HepG2 (cell line): ENCODE measurements at regions not wholly inside any gene's neighbourhood (a gene's known extent, or its start where the extent isn't known, plus 50 kb on each side); places are given as distances from the start of the nearest gene placed in this dataset.

Experiments used
- ATAC-seq: fragments of 200-7000 bp; cut with Tn5 transposase; 3 replicates; pipeline ENCODE4 v1.9.1; 2020; ENCODE audit warnings: mild to moderate bottlenecking, moderate library complexity
- BruUV-seq: library from RNA; stranded (reverse); fragments of 400-500 nt; replicated peaks from 2 replicates; lab custom pipeline; 2021; lab: Mats Ljungman, UMichigan
- CTCF ChIA-PET: fragments of 300-600 bp; formaldehyde crosslinking; extraction: SDS; loops from one replicate; lab custom pipeline; 2021; ENCODE audit warnings: low total read pairs, inconsistent platforms, low intra/inter-chr PET ratio; lab: Yijun Ruan, JAX
- POLR2A ChIA-PET: fragments of 350-600 bp; sonication (Branson Sonifier 250); formaldehyde crosslinking; loops from one replicate; lab custom pipeline; 2020; ENCODE audit warnings: antibody characterized with exemption, inconsistent platforms; lab: Yijun Ruan, JAX
- DNase-seq: peaks from one replicate; pipeline ENCODE4 v3.0.0-alpha.2; 2015; ENCODE audit warnings: low spot score
- FAIRE-seq: peaks from 3 replicates; lab custom pipeline; 2011; peaks lifted over from hg19 to GRCh38; lab: Jason Lieb, UNC
- H2AFZ ChIP-seq: one replicate; pipeline ENCODE4 v1.6.1; 2011; ENCODE audit warnings: low read length, inconsistent platforms
- H3K27ac ChIP-seq: fragments of 300-600 bp; 3 replicates; pipeline ENCODE4 v1.8.0; 2011; ENCODE audit warnings: mixed run types, mild to moderate bottlenecking, mixed read lengths, low read length, inconsistent platforms; ENCODE audit not compliant: insufficient read depth; ENCODE audit errors: extremely low read length
- H3K27me3 ChIP-seq, 2 experiments: fragments of 200-600 bp in 1 of 2; 2 replicates in 1 of 2; 3 replicates in 1 of 2; pipeline versions ENCODE4 v1.6.0 to v1.8.0; 2011; ENCODE audit warnings: low read length in 2 of 2, mild to moderate bottlenecking in 2 of 2, moderate library complexity in 2 of 2, inconsistent platforms in 1 of 2; ENCODE audit not compliant: insufficient read depth in 2 of 2, control insufficient read depth in 1 of 2
- H3K36me3 ChIP-seq, 2 experiments: fragments of 200-600 bp in 1 of 2; replicated peaks in 1 of 2; 2 replicates in 1 of 2; 3 replicates in 1 of 2; pipeline versions ENCODE4 v1.5.1 to v1.8.0; 2011; ENCODE audit warnings: low read length in 2 of 2, inconsistent platforms in 1 of 2; ENCODE audit not compliant: insufficient read depth in 2 of 2, control insufficient read depth in 1 of 2
- H3K4me1 ChIP-seq: 2 replicates; pipeline ENCODE4 v1.5.1; 2012; ENCODE audit warnings: low read length, inconsistent platforms; ENCODE audit not compliant: insufficient read depth
- H3K4me2 ChIP-seq: 2 replicates; pipeline ENCODE4 v1.6.0; 2011; ENCODE audit warnings: low read depth, low read length, inconsistent platforms
- H3K4me3 ChIP-seq, 3 experiments: fragments of 200-600 bp in 1 of 3; sonication (generic), shearing (Covaris generic) in 1 of 3; replicated peaks in 1 of 3; 2 replicates each; pipeline ENCODE4 v1.5.1; 2011 to 2016; ENCODE audit warnings: low read length in 3 of 3, inconsistent platforms in 2 of 3, low read depth in 2 of 3, mild to moderate bottlenecking in 2 of 3, control low read depth in 1 of 3, mixed read lengths in 1 of 3; ENCODE audit not compliant: insufficient read depth in 1 of 3
- H3K79me2 ChIP-seq: one replicate; pipeline ENCODE4 v1.6.1; 2011; ENCODE audit warnings: low read length, inconsistent platforms; ENCODE audit not compliant: insufficient read depth
- H3K9ac ChIP-seq: 2 replicates; pipeline ENCODE4 v1.6.0; 2011; ENCODE audit warnings: mild to moderate bottlenecking, low read depth, low read length, inconsistent platforms; ENCODE audit not compliant: insufficient read depth
- H3K9me3 ChIP-seq: 2 replicates; pipeline ENCODE4 v1.5.1; 2012; ENCODE audit warnings: mild to moderate bottlenecking, low read length
- H4K20me1 ChIP-seq: 2 replicates; pipeline ENCODE4 v1.6.0; 2011; ENCODE audit warnings: inconsistent platforms, mild to moderate bottlenecking, low read length, moderate library complexity; ENCODE audit not compliant: insufficient read depth
- HNF4A ChIP-seq: sonication (generic); formaldehyde crosslinking; IDR thresholded peaks from 2 replicates; pipeline ENCODE4 v1.4.0; 2020; ENCODE audit warnings: missing genetic modification reagents
- MYNN ChIP-seq: sonication (generic); formaldehyde crosslinking; IDR thresholded peaks from 2 replicates; pipeline ENCODE4 v1.4.0; 2020; ENCODE audit warnings: mild to moderate bottlenecking, low read depth, missing genetic modification reagents
- SCMH1 ChIP-seq: sonication (generic); formaldehyde crosslinking; IDR thresholded peaks from 2 replicates; pipeline ENCODE4 v1.9.0; 2021; ENCODE audit warnings: missing genetic modification reagents, mild to moderate bottlenecking, borderline replicate concordance
- STAG1 ChIP-seq: sonication (generic); formaldehyde crosslinking; IDR thresholded peaks from 2 replicates; pipeline ENCODE4 v1.4.0; 2020; ENCODE audit warnings: missing genetic modification reagents
- TOE1 ChIP-seq: sonication (generic); formaldehyde crosslinking; IDR thresholded peaks from 2 replicates; pipeline ENCODE4 v1.4.0; 2020; ENCODE audit warnings: mild to moderate bottlenecking, missing genetic modification reagents
- WGBS: methylation state at CpG from one replicate; pipeline ENCODE4 v1.1.6; 2017; ENCODE audit warnings: low lambda C conversion rate; 5-methylcytosine and 5-hydroxymethylcytosine counted together
- in situ Hi-C: cut with HindIII; loops from 2 replicates; pipeline ENCODE4 v1.10.0; 2017; ENCODE audit warnings: low pct_unique_long_range_greater_than_20kb; ENCODE audit not compliant: extremely low pct_ligation_motif_present
- intact Hi-C: fragments of 100-400 bp; cut with micrococcal nuclease; formaldehyde crosslinking; loops from one replicate; pipeline ENCODE4 v1.10.0; 2022; ENCODE audit not compliant: unreplicated experiment
- TF ChIP-seq, protein P1 (sequence below): sonication (generic); formaldehyde crosslinking; IDR thresholded peaks from 2 replicates; pipeline ENCODE4 v1.5.0; 2020; ENCODE audit warnings: mild to moderate bottlenecking, missing genetic modification reagents, moderate library complexity

DNA sequence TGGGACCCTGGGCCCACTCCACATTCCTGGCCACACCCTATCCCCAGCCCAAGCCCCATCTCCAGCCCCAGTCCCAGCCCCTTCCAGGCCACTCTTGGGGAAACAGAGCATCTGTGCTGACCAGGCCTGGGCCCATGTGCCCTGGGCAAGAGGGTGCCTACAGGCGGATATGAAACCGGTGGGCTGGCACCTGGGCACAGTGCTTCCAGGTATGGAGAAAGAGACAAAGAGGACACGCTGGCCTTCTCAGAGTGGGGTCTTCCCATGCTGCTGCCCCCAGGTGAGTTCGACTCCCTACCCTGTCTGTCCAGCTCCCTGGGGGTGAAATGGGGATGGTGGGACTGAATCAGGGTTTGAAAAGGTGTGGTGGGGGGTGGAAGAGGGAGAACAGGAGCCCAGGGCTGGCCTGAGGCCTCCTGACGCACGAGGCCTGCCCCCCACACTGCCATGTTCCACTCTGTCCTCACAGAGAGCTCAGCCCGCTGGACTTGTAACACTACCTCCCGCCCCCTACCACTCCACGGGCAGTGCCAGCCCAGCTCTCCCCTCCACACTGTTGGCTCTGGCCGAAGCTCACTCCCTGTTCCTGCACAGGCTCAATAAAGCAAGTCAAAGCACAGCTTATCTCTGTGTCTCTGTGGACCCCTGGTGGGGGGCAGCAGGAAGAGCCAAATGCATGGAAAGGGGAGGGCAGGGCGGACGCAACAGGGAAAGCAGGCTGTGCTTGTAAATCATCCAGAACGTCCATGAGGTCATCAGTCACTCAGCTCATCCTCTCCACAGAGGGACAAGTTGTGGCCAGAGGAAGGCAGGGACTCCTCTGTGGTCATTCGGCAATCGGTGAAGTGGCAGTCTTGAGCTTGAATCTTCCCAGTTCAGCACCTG is 71.1 kb upstream of the TMEM97 start:
- in situ Hi-C loops = no loop called here
- Histone ChIP-seq H3K4me1 (peaks cover 6% of the 10 kb centered on the region; the same call in 1 of the 2 replicates), H3K9me3 (no peaks in the 10 kb centered on the region), H3K4me2 (no peak overlapping the region), H2AFZ (no peak overlapping the region), H3K27ac (no peak overlapping the region), H3K4me3 (no peak overlapping the region), H3K27me3 (peaks cover 3 to 8% of the 10 kb centered on the region in 2 experiments; a peak in 2 of 5 replicates), H3K36me3 (no peaks in the 10 kb centered on the region), H3K9ac (no peak overlapping the region), H4K20me1 (0 out of 2 replicates have a peak, but pooled peaks cover 2% of the 10 kb centered on the region), H3K79me2 (no peaks in the 10 kb centered on the region)
- ATAC-seq (peak; percentile 35; the same call in 2 of the 3 replicates), FAIRE-seq (no peak), DNase-seq (no peak)
- BruUV-seq = no TSS peak
- POLR2A ChIA-PET = interaction anchor here (1.4 kb wide), 1 partner anchor 11 kb away, joined by 3 read pairs; no protein-coding TSS in a partner anchor
- TF ChIP-seq, protein P1, sequence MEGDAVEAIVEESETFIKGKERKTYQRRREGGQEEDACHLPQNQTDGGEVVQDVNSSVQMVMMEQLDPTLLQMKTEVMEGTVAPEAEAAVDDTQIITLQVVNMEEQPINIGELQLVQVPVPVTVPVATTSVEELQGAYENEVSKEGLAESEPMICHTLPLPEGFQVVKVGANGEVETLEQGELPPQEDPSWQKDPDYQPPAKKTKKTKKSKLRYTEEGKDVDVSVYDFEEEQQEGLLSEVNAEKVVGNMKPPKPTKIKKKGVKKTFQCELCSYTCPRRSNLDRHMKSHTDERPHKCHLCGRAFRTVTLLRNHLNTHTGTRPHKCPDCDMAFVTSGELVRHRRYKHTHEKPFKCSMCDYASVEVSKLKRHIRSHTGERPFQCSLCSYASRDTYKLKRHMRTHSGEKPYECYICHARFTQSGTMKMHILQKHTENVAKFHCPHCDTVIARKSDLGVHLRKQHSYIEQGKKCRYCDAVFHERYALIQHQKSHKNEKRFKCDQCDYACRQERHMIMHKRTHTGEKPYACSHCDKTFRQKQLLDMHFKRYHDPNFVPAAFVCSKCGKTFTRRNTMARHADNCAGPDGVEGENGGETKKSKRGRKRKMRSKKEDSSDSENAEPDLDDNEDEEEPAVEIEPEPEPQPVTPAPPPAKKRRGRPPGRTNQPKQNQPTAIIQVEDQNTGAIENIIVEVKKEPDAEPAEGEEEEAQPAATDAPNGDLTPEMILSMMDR = peak; percentile 48
- TF ChIP-seq STAG1 (CRISPR knock-in tag) (peak; percentile 23; the same call in 1 of the 2 replicates), SCMH1 (CRISPR knock-in tag) (no peak), HNF4A (CRISPR knock-in tag) (no peak), MYNN (CRISPR knock-in tag) (no peak), TOE1 (no peak)
- 30% methylated on average over 8 of the region's 15 CpGs for WGBS
- intact Hi-C loops = no loop called here
- CTCF ChIA-PET = no interaction called here
